Activated B cell treated with CpG ODN at 0.5 μM for 24 hours (primary cell): ENCODE measurements at regions not wholly inside any gene's neighbourhood (a gene's known extent, or its start where the extent isn't known, plus 50 kb on each side); places are given as distances from the start of the nearest gene placed in this dataset.
"Not testable (repeated sequence)": the region's sequence is repeated elsewhere in the genome, so short reads cannot be mapped to it uniquely, and the experiment has no call there.

Experiments used
- ATAC-seq: fragments of 200-7000 bp; cut with Tn5 transposase; one replicate; pipeline ENCODE4 v1.10.0; 2021; ENCODE audit warnings: low read depth, mild to moderate bottlenecking, moderate library complexity
- CTCF ChIA-PET: fragments of 350-600 bp; sonication (Branson Sonifier 250); formaldehyde crosslinking; loops from one replicate; lab custom pipeline; 2021; ENCODE audit warnings: antibody characterized with exemption; lab: Charles Lee
- POLR2A ChIA-PET: fragments of 350-600 bp; sonication (Branson Sonifier 250); formaldehyde crosslinking; loops from one replicate; lab custom pipeline; 2021; ENCODE audit warnings: antibody characterized with exemption; lab: Charles Lee
- DNase-seq: peaks from one replicate; pipeline ENCODE4 v3.0.0; 2022
- H3K27ac Mint-ChIP-seq: one replicate; pipeline ENCODE4 v1.8.0; 2020; ENCODE audit warnings: mixed read lengths
- H3K27me3 Mint-ChIP-seq: one replicate; pipeline ENCODE4 v1.8.0; 2021; ENCODE audit warnings: mixed read lengths
- H3K36me3 Mint-ChIP-seq: one replicate; pipeline ENCODE4 v1.8.0; 2021; ENCODE audit warnings: low read depth, mixed read lengths
- H3K4me1 Mint-ChIP-seq: one replicate; pipeline ENCODE4 v1.8.0; 2021; ENCODE audit warnings: mixed read lengths
- H3K4me3 Mint-ChIP-seq: one replicate; pipeline ENCODE4 v1.8.0; 2020; ENCODE audit warnings: mild to moderate bottlenecking, mixed read lengths
- H3K9me3 Mint-ChIP-seq: one replicate; pipeline ENCODE4 v1.8.0; 2020; ENCODE audit warnings: mixed read lengths
- CTCF ChIP-seq: fragments of 200-600 bp; IDR thresholded peaks from one replicate; pipeline ENCODE4 v1.8.0; 2022; ENCODE audit warnings: antibody characterized with exemption, mild to moderate bottlenecking
- intact Hi-C: fragments of 100-400 bp; cut with micrococcal nuclease; formaldehyde crosslinking; loops from one replicate; pipeline ENCODE4 v1.15.1; 2024

DNA sequence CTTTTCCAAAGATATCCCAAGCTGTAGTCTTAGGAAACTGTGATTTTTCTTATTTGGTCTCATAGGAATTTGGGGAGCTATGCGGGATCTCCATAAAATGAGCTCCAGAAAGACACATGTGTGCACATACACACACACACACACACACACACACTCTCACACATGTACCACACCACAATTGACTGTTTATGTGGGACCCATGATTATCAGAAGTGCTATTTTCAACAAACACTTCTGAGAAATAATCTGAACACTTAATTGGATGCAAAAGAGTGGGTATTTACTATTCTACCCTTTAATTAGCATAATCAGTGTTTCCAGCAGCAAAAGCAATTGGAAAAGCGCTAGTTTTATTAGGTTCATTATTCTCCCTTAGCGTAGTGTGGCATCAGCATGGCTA, 150.4 kb upstream of the ALDH3B2 start:
- DNase-seq, CTCF ChIA-PET, H3K4me1 Mint-ChIP-seq, intact Hi-C loops, H3K4me3 Mint-ChIP-seq, POLR2A ChIA-PET, H3K27ac Mint-ChIP-seq, ATAC-seq, H3K9me3 Mint-ChIP-seq, H3K36me3 Mint-ChIP-seq: not testable (repeated sequence)
- H3K27me3 Mint-ChIP-seq, result peaks cover 43% of the 10 kb centered on the region

- Mint-ChIP-seq H3K9me3 (no peaks in the 10 kb centered on the region), H3K27ac (no peak overlapping the region), H3K27me3 (peaks cover 15% of the 10 kb centered on the region), H3K4me3 (no peak overlapping the region), H3K4me1 (no peaks in the 10 kb centered on the region), H3K36me3 (no peaks in the 10 kb centered on the region)
- ChIA-PET CTCF (no interaction called here), POLR2A (no interaction called here)
- DNase-seq (no peak), ATAC-seq (no peak)
- no peak for TF ChIP-seq CTCF
- intact Hi-C loops, result no loop called here
Observed at GRCh38 chr11:67820081-67820480, 145.7 kb upstream of the ALDH3B2 start.

DNA sequence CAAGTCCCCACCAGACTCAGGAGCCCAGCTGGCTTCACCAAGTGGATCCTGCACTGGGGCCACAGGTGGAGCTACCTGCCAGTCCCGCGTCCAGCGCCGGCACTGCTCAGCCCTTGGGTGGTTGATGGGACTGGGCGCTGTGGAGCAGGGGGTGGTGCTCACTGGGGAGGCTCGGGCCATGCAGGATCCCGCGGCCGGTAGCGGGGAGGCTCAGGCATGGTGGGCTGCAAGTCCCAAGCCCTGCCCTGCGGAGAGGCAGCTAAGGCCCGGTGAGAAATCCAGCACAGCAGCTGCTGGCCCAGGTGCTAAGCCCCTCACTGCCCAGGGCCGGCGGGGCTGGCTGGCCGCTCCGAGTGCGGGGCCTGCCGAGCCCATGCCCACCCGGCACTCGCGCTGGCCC, 143.1 kb upstream of the ALDH3B2 start:
- intact Hi-C loops, CTCF ChIA-PET, POLR2A ChIA-PET: not testable (repeated sequence)

DNA sequence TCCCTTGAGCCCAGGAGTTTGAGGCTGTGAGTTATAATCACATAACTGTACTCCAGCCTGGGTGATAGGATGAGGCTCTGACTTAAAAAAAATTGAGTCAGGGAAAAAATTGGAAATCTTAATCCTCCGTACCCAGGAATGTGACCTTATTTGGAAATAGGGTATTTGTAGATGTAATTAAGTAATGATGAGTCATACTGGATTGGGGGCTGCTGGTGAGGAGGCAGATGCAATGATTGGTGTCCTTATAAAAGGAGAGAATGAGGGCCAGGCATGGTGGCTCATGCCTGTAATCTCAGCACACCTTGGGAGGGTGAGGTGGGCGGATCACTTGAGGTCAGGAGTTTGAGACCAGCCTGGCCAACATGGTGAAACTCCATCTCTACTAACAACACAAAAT, 134.9 kb upstream of the ALDH3B2 start:
- H3K27me3 Mint-ChIP-seq, result peaks cover 12% of the 10 kb centered on the region
- H3K4me3 Mint-ChIP-seq, ATAC-seq, POLR2A ChIA-PET, DNase-seq, H3K27ac Mint-ChIP-seq, H3K4me1 Mint-ChIP-seq, CTCF ChIA-PET, H3K9me3 Mint-ChIP-seq, H3K36me3 Mint-ChIP-seq: not testable (repeated sequence)
- intact Hi-C loops, result loop anchor here (5.0 to 10.0 kb wide), 2 partner anchors 694 to 1542 kb away; partner anchors contain the start of genes KDM2A and RAB1B

More for the DNA sequence above, 143.1 kb upstream of the ALDH3B2 start:
- ATAC-seq, H3K27me3 Mint-ChIP-seq, H3K27ac Mint-ChIP-seq, DNase-seq, H3K4me3 Mint-ChIP-seq, H3K9me3 Mint-ChIP-seq, H3K4me1 Mint-ChIP-seq, H3K36me3 Mint-ChIP-seq: not testable (repeated sequence)

DNA sequence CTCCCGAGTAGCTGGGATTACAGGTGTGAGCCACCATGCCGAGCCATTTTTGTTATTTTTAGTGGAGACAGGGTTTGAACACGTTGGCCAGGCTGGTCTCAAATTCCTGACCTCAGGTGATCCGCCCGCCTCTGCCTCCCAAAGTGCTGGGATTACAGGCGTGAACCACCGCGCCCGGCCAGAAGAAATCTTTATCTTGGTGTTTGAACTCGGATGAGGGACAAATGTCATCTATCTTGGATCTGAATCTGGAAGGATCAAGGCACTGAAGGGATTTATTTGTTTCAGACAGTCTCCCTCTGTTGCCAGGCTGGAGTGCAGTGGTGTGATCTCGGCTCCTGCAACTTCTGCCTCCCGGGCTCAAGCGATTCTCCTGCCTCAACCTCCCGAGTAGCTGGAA, 133.5 kb upstream of the ALDH3B2 start:
- H3K4me3 Mint-ChIP-seq, H3K27ac Mint-ChIP-seq, H3K36me3 Mint-ChIP-seq, ATAC-seq, DNase-seq, CTCF ChIA-PET, H3K9me3 Mint-ChIP-seq, POLR2A ChIA-PET: not testable (repeated sequence)
- H3K4me1 Mint-ChIP-seq, result peaks cover 12% of the 10 kb centered on the region
- H3K27me3 Mint-ChIP-seq, result peaks cover 12% of the 10 kb centered on the region
- intact Hi-C loops, result loop anchor here (5.0 to 10.0 kb wide), 2 partner anchors 693 to 1541 kb away; partner anchors contain the start of genes KDM2A and RAB1B

DNA sequence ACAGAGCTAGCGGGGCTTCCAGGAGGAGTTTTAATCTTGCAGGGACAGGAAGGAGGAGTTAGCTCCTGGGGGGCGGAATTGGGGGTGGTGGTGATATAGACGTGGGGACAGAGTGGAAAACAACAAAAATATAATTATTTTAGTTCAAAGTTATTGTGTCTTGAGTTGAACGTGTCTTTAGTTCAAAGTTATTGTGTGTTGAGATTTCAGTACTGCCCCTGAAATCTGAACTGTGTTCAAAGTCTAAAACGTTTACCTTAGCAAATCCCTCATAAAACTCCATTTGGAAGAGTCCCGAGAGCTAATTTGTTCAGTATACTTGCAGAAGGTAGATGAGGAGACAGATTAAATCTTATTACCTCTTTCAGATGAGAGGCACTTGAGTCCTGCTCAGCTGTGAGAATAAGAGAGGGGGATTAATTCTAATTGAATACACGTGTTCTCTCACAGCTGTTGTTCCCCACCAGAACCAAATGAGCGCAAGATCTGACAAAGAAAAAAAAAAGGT, 132.4 kb upstream of the ALDH3B2 start:
- Mint-ChIP-seq H3K4me3 (peak overlapping the region; percentile 94), H3K4me1 (peaks cover 12% of the 10 kb centered on the region)
- intact Hi-C loops, result loop anchor here (5.0 to 10.0 kb wide), 2 partner anchors 692 to 1539 kb away; partner anchors contain the start of genes KDM2A and RAB1B
- H3K27me3 Mint-ChIP-seq, H3K36me3 Mint-ChIP-seq, H3K27ac Mint-ChIP-seq, CTCF ChIA-PET, DNase-seq, H3K9me3 Mint-ChIP-seq, ATAC-seq: not testable (repeated sequence)
- POLR2A ChIA-PET, result interaction anchor here (1.3 kb wide), 1 partner anchor 389 kb away, joined by 4 read pairs; no protein-coding TSS in a partner anchor

- not testable (repeated sequence) for H3K36me3 Mint-ChIP-seq, H3K27me3 Mint-ChIP-seq, DNase-seq, H3K9me3 Mint-ChIP-seq, ATAC-seq
- Mint-ChIP-seq H3K4me3 (peak overlapping the region; percentile 94), H3K4me1 (peaks cover 12% of the 10 kb centered on the region), H3K27ac (peak overlapping the region; percentile 74)
- ChIA-PET POLR2A (interaction anchor here (0.6 to 1.3 kb wide), 2 partner anchors 15 to 388 kb away, joined by 4 to 6 read pairs; no protein-coding TSS in a partner anchor), CTCF (interaction anchor here (1.0 kb wide), 1 partner anchor 149 kb away, joined by 5 read pairs; no protein-coding TSS in a partner anchor)
- intact Hi-C loops, result loop anchor here (5.0 to 10.0 kb wide), 2 partner anchors 691 to 1539 kb away; partner anchors contain the start of genes KDM2A and RAB1B
Observed at GRCh38 chr11:67806183-67806582, 131.8 kb upstream of the ALDH3B2 start.

DNA sequence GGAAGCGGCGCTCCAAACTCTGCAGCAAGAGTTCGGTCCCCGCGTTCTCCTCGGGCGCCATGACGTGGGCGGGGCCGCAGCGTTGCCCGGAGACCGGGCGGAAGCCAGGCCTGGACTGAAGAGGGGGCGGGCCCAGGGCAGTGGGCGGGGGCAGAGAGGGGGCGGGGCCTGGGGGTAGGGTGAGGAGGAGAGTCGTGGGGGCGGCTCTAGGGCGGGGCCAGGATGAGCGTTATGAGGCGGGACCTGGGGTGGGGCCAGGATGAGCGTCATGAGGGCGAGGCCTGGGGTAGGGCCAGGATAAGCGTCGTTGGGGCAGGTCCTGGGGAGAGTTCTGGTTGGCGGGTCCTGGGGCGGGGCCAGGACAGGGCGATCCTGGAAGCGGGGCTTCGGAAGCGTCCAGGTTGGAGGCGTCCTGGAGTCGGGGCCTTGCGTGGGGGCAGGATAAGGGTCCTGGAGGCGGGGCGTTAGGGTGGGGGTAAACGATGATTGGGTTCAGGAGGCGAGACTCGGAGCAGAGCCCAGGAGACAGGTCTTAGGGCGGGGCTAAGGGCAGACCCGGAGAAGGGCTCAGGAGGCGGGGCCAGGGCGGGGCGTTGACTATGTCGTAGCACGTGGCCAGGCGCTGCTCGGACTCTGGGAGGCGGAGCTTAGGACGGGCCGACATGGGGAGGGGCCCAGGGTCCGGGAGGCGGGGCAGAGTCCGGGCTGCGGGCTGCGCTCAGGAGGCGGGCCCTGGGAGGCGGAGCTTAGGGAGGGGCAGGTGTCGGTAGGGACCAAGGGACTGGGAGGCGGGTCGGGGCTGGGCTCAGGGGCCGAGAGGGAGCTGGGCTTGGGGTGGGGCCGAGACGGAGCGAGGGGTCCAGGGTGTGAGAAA, 131.1 kb upstream of the ALDH3B2 start:
- not testable (repeated sequence) for H3K27me3 Mint-ChIP-seq, H3K36me3 Mint-ChIP-seq, H3K9me3 Mint-ChIP-seq
- POLR2A ChIA-PET, result interaction anchor here (0.6 to 1.3 kb wide), 3 partner anchors 16 to 432 kb away, joined by 3 to 6 read pairs (median 4); partner anchors contain the start of gene CLCF1
- DNase-seq (peak; percentile 98), ATAC-seq (peak; percentile 98)
- CTCF ChIA-PET, result interaction anchor here (0.6 to 1.0 kb wide), 2 partner anchors 150 to 1093 kb away, joined by 3 to 5 read pairs; no protein-coding TSS in a partner anchor
- H3K4me3 Mint-ChIP-seq, result peak overlapping the region; percentile 94
- intact Hi-C loops, result loop anchor here (5.0 to 10.0 kb wide), 2 partner anchors 691 to 1538 kb away; partner anchors contain the start of genes KDM2A and RAB1B
- peaks cover 12% of the 10 kb centered on the region for H3K4me1 Mint-ChIP-seq
- H3K27ac Mint-ChIP-seq, result peak overlapping the region; percentile 98

- DNase-seq, H3K36me3 Mint-ChIP-seq, POLR2A ChIA-PET, CTCF ChIA-PET, H3K27me3 Mint-ChIP-seq, ATAC-seq, H3K9me3 Mint-ChIP-seq: not testable (repeated sequence)
- Mint-ChIP-seq H3K27ac (peak overlapping the region; percentile 71), H3K4me3 (peak overlapping the region; percentile 94), H3K4me1 (peaks cover 12% of the 10 kb centered on the region)
- intact Hi-C loops, result loop anchor here (5.0 to 10.0 kb wide), 2 partner anchors 690 to 1537 kb away; partner anchors contain the start of genes KDM2A and RAB1B
Observed at GRCh38 chr11:67804435-67805252, 130.2 kb upstream of the ALDH3B2 start.

DNA sequence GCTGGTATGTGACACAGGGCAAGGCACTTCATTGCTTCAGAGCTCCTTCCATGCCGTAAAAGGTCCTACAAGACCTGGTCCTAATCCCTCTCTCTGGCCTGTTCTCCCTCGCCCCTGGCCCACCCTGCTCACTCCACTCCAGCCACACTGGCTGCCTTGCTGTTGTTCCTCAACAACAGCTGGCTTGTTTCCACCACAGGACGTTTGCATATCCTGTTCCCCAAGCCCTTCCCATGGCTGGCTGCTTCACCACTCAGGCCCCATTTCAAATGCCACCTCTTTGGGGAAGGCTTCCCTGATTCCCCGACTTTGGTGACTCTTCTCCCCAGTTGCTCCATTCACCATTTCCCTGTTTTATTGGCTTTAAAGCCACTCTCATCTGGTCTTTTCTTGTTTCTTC, 129.1 kb upstream of the ALDH3B2 start:
- ATAC-seq, POLR2A ChIA-PET, DNase-seq, H3K27me3 Mint-ChIP-seq, H3K9me3 Mint-ChIP-seq, CTCF ChIA-PET, H3K27ac Mint-ChIP-seq, H3K36me3 Mint-ChIP-seq: not testable (repeated sequence)
- intact Hi-C loops, result loop anchor here (10.0 kb wide), 1 partner anchor 689 kb away; the partner anchor contains the start of gene KDM2A
- peak overlapping the region; percentile 61 for H3K4me3 Mint-ChIP-seq
- H3K4me1 Mint-ChIP-seq, result peaks cover 12% of the 10 kb centered on the region
